Ectodermal cell (in vitro differentiated cells): ENCODE measurements at regions not wholly inside any gene's neighbourhood (a gene's known extent, or its start where the extent isn't known, plus 50 kb on each side); places are given as distances from the start of the nearest gene placed in this dataset.

Experiments
- H3K27ac ChIP-seq: 2 replicates; pipeline ENCODE4 v1.7.0; 2013; ENCODE audit warnings: mild to moderate bottlenecking, low read depth, low read length; ENCODE audit not compliant: insufficient read depth, poor library complexity, severe bottlenecking
- H3K27me3 ChIP-seq: 2 replicates; pipeline ENCODE4 v1.7.0; 2013; ENCODE audit warnings: mild to moderate bottlenecking, low read length; ENCODE audit not compliant: insufficient read depth, control insufficient read depth, poor library complexity, severe bottlenecking
- H3K36me3 ChIP-seq: one replicate; pipeline ENCODE4 v1.7.0; 2013; ENCODE audit warnings: low read length; ENCODE audit not compliant: control insufficient read depth, insufficient read depth
- H3K4me1 ChIP-seq: one replicate; pipeline ENCODE4 v1.7.0; 2013; ENCODE audit warnings: low read length; ENCODE audit not compliant: control insufficient read depth, insufficient read depth
- H3K4me3 ChIP-seq: 2 replicates; pipeline ENCODE4 v1.7.0; 2013; ENCODE audit warnings: low read depth, low read length, control low read depth; ENCODE audit not compliant: insufficient read depth
- H3K9me3 ChIP-seq: 2 replicates; pipeline ENCODE4 v1.7.0; 2013; ENCODE audit warnings: mild to moderate bottlenecking, low read length, moderate library complexity; ENCODE audit not compliant: control insufficient read depth
- WGBS, 2 experiments: methylation state at CpG; one replicate each; pipeline ENCODE4 v1.1.7; 2013; ENCODE audit warnings: missing lambda C conversion rate in 2 of 2; 5-methylcytosine and 5-hydroxymethylcytosine counted together

- no peaks in the 10 kb centered on the region for H3K9me3 ChIP-seq
- no peaks in the 10 kb centered on the region for H3K4me1 ChIP-seq
- no peak overlapping the region for H3K27ac ChIP-seq
- no peaks in the 10 kb centered on the region for H3K27me3 ChIP-seq
- no peaks in the 10 kb centered on the region for H3K36me3 ChIP-seq
- no peak overlapping the region for H3K4me3 ChIP-seq
Measured at GRCh38 chrX:38937400-38937799, 136.1 kb downstream of the MID1IP1 start.

DNA sequence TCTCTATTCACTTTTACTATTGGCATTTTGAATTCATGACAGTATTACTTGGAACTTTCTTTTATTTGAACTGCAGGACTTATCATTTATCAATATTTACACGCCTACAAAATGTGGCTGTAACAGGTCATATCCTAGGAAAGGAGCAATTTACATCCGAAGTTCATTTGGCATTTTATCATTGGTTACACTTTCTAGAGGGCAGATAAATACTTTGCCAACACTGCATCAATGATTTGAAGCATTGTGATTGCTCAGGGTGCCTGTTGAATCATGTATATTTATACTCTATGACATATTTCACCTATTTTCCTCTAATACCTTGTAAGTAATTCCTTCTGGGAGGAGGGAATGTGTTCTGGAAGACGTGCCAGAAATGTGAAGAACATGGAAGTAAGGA is 136.7 kb downstream of the MID1IP1 start:
- 92 to 100% methylated on average over 1 to 2 of the region's 3 CpGs for WGBS, 2 experiments
- H3K27ac ChIP-seq: no peak overlapping the region

DNA sequence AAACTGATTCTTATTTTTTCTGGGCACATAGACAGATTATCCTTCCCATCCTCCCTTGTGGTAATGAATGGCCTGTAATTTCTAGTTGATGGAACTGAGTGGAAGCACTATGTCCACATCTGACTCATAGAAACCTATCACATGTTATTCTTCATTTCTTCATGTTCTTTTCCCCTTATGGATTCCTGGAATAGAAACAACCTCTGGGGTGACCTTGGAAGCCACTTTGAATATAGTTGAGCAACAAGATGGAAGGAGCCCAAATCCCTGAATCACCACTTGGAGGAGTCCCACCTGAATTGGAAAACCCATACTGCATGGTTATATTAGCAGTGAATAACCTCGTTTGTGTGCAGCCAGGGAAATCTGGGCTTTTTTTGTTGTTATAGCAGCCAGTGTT is 137.8 kb downstream of the MID1IP1 start:
- no peaks in the 10 kb centered on the region for H3K9me3 ChIP-seq
- H3K4me3 ChIP-seq: no peak overlapping the region
- H3K27ac ChIP-seq: no peak overlapping the region
- WGBS, 2 experiments: 89% methylated on average over 1 of the region's 1 CpG; no CpG with 5 or more reads in 1 of the 2 experiments
- no peaks in the 10 kb centered on the region for H3K4me1 ChIP-seq
- no peaks in the 10 kb centered on the region for H3K36me3 ChIP-seq
- H3K27me3 ChIP-seq: no peaks in the 10 kb centered on the region

More for the DNA sequence above, 136.7 kb downstream of the MID1IP1 start:
- H3K36me3 ChIP-seq: no peaks in the 10 kb centered on the region
- H3K4me1 ChIP-seq: no peaks in the 10 kb centered on the region
- no peak overlapping the region for H3K4me3 ChIP-seq
- H3K9me3 ChIP-seq: no peaks in the 10 kb centered on the region
- H3K27me3 ChIP-seq: no peaks in the 10 kb centered on the region

- Histone ChIP-seq H3K4me3 (no peak overlapping the region), H3K4me1 (no peaks in the 10 kb centered on the region), H3K27ac (no peak overlapping the region), H3K36me3 (no peaks in the 10 kb centered on the region), H3K27me3 (no peaks in the 10 kb centered on the region), H3K9me3 (no peaks in the 10 kb centered on the region)
- WGBS, 2 experiments: 95 to 100% methylated on average over 3 of the region's 3 CpGs
Measured at GRCh38 chrX:38940547-38940946, 139.3 kb downstream of the MID1IP1 start.

GRCh38 chrX:38941675-38942074 is 140.4 kb downstream of the MID1IP1 start:
- H3K36me3 ChIP-seq: no peaks in the 10 kb centered on the region
- H3K27ac ChIP-seq: no peak overlapping the region
- WGBS, 2 experiments: 100% methylated on average over 1 of the region's 1 CpG; no CpG with 5 or more reads in 1 of the 2 experiments
- no peaks in the 10 kb centered on the region for H3K4me1 ChIP-seq
- H3K27me3 ChIP-seq: no peaks in the 10 kb centered on the region
- no peaks in the 10 kb centered on the region for H3K9me3 ChIP-seq
- no peak overlapping the region for H3K4me3 ChIP-seq

- H3K27me3 ChIP-seq: no peaks in the 10 kb centered on the region
- H3K27ac ChIP-seq: no peak overlapping the region
- no peaks in the 10 kb centered on the region for H3K36me3 ChIP-seq
- H3K4me3 ChIP-seq: no peak overlapping the region
- H3K4me1 ChIP-seq: no peaks in the 10 kb centered on the region
- H3K9me3 ChIP-seq: no peaks in the 10 kb centered on the region
- WGBS, 2 experiments: 71 to 100% methylated on average over 1 of the region's 1 CpG
Measured at GRCh38 chrX:38943120-38943519, 141.9 kb downstream of the MID1IP1 start.

GRCh38 chrX:38948046-38948445 is 146.8 kb downstream of the MID1IP1 start:
- Histone ChIP-seq H3K27ac (no peak overlapping the region), H3K9me3 (no peaks in the 10 kb centered on the region), H3K4me1 (no peaks in the 10 kb centered on the region), H3K4me3 (no peak overlapping the region), H3K36me3 (no peaks in the 10 kb centered on the region), H3K27me3 (no peaks in the 10 kb centered on the region)

DNA sequence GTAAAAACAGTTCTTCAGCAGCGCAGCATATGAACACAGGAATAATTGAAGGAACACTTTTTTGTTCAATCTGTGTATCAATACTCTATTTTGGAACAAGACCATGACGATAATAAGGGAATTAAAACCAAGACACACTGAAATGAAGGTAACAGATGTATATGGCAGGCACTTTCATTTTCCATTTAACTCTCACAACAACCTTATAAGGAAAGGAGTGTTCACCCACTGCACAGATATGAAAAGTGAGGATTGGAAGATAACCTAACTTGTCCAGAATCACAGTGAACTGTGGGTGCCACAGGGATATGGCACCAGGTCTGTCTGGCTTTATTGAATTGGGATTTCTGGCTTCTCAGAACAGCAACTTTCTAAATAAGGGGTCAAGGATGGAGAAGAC is 153.3 kb downstream of the MID1IP1 start:
- WGBS, 2 experiments: 96 to 100% methylated on average over 1 to 2 of the region's 2 CpGs
- Histone ChIP-seq H3K27me3 (no peaks in the 10 kb centered on the region), H3K9me3 (no peaks in the 10 kb centered on the region), H3K4me3 (no peak overlapping the region), H3K4me1 (no peaks in the 10 kb centered on the region), H3K36me3 (no peaks in the 10 kb centered on the region), H3K27ac (no peak overlapping the region)

- WGBS, 2 experiments: no CpG with 5 or more reads among the region's 1 CpG
Measured at GRCh38 chrX:38959736-38960135, 158.5 kb downstream of the MID1IP1 start.

DNA sequence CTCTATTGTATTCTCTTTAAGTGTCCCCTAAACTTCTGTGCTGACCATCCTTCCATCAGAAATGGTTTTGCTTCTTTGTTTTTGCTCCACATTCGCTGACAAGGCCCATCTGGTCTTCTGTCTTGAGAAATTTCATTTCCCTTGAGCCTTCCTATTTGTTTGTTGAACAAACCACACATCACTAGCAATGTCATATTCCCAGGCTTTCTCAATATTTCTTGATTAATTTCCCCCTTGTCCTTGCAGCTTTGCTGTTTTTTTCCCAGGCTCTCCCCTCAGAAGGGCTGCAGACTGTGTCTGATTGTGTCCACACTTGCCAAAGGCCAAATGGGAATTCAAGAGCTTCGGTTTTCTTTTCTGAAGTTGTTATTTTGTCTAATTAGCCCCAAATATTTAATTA is 158.9 kb downstream of the MID1IP1 start:
- WGBS, 2 experiments: 89 to 90% methylated on average over 1 of the region's 2 CpGs
- Histone ChIP-seq H3K27ac (no peak overlapping the region), H3K9me3 (no peaks in the 10 kb centered on the region), H3K36me3 (no peaks in the 10 kb centered on the region), H3K4me1 (no peaks in the 10 kb centered on the region), H3K27me3 (no peaks in the 10 kb centered on the region), H3K4me3 (no peak overlapping the region)

More at GRCh38 chrX:38959736-38960135, 158.5 kb downstream of the MID1IP1 start:
- H3K36me3 ChIP-seq: no peaks in the 10 kb centered on the region
- H3K27me3 ChIP-seq: no peaks in the 10 kb centered on the region
- no peak overlapping the region for H3K4me3 ChIP-seq
- H3K27ac ChIP-seq: no peak overlapping the region
- H3K4me1 ChIP-seq: no peaks in the 10 kb centered on the region
- H3K9me3 ChIP-seq: no peaks in the 10 kb centered on the region

DNA sequence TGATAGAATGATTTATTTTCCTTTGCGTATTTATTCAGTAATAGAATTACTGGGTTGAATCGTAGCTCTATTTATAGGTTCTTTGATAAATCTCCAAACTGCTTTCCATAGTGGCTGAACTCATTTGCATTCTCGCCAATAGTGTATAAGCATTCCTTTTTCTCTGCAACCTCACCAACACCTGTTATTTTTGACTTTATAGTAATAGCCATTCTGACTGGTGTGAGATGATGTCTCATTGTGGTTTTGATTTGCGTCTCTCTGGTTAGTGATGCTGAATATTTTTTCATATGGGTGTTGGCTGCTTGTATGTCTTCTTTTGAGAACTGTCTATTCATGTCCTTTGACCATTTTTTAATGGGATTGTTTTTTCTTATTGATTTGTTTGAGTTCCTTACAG is 160.7 kb downstream of the MID1IP1 start:
- no peaks in the 10 kb centered on the region for H3K36me3 ChIP-seq
- no peak overlapping the region for H3K27ac ChIP-seq
- WGBS, 2 experiments: 95 to 100% methylated on average over 3 of the region's 4 CpGs
- no peaks in the 10 kb centered on the region for H3K27me3 ChIP-seq
- no peaks in the 10 kb centered on the region for H3K4me1 ChIP-seq
- no peak overlapping the region for H3K4me3 ChIP-seq
- H3K9me3 ChIP-seq: no peaks in the 10 kb centered on the region
